ENCODE measurements at regions not wholly inside any gene's neighbourhood (a gene's known extent, or its start where the extent isn't known, plus 50 kb on each side); places are given as distances from the start of the nearest gene placed in this dataset.

DNA sequence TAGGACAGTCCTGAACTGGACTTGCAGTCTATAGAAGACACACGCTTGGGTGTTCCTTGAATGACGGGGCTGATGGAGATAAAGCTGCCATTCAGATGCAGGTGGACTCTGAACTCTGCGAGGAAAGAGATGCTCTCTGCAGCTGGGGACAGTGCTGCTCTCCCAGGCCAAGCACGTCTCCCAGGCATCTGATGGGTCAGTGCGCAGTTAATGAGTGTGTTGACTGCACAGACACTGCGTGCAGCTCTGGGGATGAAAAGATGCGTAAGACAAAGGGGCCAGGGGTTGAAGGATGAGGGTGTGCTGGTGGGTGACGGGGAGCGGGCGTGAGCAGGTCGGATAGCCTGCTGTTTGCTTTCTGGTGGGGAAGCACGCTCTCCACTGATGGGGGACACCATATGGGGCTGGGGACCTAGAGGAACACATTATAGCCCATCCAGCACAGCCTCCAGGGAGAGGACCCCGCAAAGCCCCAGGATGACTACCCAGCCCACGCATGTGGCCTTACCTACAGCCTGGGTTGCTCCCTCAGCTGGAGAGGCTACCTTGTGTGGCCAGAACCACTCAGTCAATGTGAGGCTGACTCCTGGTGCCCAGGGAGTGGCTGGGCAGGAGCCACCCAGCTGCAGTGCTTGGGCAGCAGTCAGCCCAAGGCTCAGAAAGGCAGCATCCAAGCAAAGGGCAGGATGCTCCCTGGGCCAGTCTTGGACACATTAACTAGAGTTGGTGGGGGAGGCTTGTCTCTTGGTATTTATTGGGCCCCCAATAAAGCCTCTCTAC lies 246.3 kb downstream of the RBFOX3 start:
- Mint-ChIP-seq H3K27ac (no peak overlapping the region), H3K4me3 (no peak overlapping the region), H3K36me3 (ENCODE audit: low read depth) (no peaks in the 10 kb centered on the region), H3K27me3 (peaks cover 9% of the 10 kb centered on the region), H3K9me3 (no peaks in the 10 kb centered on the region), H3K4me1 (no peaks in the 10 kb centered on the region)
- DNase-seq (no peak), ATAC-seq (no peak)

DNA sequence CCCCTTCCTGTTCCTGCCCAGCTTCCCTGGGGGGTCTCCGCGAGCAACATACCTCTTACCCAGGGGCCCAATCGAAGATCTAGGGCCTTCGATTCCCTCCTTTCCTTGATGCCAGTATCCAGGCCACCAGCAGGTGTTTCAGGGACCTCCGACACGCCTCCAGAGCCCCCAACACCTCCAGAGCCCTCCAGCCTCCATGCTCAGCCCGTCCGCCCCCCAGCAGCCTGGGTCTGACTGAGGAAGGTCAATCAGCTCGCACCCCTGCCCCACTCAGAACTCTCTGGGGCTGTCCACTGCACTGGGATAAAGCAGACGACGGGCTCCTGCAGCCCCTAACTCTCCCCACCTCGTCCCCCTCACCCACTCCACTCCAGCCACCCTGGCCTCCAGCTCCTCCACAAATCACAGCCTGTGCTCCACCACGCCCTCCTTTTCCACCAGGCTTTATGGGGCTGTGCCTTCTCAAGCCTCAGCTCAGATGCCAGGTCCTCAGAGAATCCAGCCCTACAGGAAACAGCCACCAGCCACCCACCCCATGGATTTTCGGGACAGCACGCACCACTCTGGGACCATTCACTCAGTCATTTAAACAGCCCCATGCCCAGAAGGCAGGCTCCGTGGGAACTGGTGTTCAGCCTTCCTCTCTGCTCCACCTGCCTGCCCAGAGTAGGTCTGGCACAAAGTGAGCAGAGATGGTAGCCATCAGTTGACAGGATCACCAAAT lies 247.1 kb downstream of the RBFOX3 start:
- Mint-ChIP-seq H3K4me3 (no peak overlapping the region), H3K27me3 (peaks cover 12% of the 10 kb centered on the region), H3K27ac (no peak overlapping the region), H3K36me3 (ENCODE audit: low read depth) (no peaks in the 10 kb centered on the region), H3K4me1 (no peaks in the 10 kb centered on the region), H3K9me3 (no peaks in the 10 kb centered on the region)
- DNase-seq (no peak), ATAC-seq (no peak)

DNA sequence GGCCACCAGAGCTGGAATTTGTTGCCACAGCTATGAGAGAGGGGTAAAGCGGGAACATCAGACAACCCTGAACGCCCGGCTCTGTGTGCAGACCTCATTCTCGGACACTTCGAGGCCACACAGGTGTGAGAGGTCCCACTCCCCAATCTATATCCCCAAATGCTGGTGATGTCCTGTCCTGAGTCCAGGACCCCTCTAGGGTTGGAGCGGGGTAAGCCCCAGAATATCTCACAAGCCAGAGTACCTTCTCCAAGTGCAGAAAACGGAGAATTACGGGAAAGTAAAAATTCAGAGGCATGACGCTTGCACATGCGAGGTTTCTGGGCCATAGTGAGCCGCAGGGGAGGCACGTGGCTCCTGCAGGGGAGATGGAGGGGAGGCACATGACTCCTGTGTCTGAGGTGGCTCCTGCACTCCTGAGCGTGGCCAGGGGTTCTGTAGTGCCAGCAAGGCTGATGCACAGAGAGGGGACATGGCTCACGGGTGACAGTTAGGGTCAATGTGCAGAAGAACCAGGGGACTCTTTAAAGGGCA lies 248.0 kb downstream of the RBFOX3 start:
- Mint-ChIP-seq H3K27me3 (peaks cover 14% of the 10 kb centered on the region), H3K27ac (no peak overlapping the region), H3K4me1 (no peaks in the 10 kb centered on the region), H3K4me3 (no peak overlapping the region), H3K9me3 (no peaks in the 10 kb centered on the region), H3K36me3 (ENCODE audit: low read depth) (no peaks in the 10 kb centered on the region)
- ATAC-seq (no peak), DNase-seq (no peak)

DNA sequence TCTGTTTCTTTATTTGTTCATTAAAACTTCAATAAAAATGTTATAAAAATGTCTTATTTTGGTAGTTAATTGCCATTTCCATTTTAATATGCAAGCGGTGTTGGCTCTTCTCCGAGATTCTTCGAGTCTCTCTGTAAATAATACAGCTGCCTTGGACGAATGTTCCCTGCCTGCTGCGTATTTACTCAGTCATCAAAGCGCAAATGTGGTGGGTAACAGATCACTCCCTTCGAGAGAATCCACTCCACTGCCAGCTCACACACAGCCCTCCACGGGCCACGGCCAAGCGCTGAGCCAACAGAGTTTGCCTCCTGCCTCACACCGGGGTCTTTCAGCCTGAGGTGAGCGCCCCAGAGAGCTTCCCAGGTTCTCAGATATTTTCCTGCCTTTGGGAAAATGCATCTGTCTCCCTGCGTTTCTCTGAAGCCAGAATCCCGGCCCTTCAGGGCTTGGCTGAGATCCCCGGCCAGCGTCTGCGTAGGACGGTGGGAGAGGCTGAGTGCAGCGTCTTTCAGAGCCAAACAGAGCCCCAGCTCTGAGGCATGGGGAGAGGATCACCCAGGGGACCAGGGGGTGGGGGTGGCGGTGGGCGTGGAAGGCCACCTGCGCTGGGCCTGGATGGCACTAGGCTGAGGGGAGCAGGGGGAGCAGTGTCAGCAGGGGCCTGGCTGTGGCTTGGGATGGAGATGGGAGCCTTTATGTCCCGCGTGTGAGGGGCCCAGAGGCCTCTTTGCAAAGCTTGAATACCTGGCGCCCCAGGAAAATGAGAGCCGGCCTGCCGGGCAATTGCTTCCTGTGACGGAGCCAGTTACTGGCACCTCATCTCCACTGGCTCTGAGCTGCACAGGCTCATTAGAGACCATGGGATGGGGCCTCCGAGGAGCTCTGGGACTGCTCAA lies 248.7 kb downstream of the RBFOX3 start:
- H3K9me3 Mint-ChIP-seq: no peaks in the 10 kb centered on the region
- H3K27me3 Mint-ChIP-seq: peaks cover 17% of the 10 kb centered on the region
- DNase-seq (no peak), ATAC-seq (no peak)
- no peak overlapping the region for H3K4me3 Mint-ChIP-seq
- H3K27ac Mint-ChIP-seq: no peak overlapping the region
- no peaks in the 10 kb centered on the region for H3K4me1 Mint-ChIP-seq
- H3K36me3 Mint-ChIP-seq (ENCODE audit: low read depth): no peaks in the 10 kb centered on the region

DNA sequence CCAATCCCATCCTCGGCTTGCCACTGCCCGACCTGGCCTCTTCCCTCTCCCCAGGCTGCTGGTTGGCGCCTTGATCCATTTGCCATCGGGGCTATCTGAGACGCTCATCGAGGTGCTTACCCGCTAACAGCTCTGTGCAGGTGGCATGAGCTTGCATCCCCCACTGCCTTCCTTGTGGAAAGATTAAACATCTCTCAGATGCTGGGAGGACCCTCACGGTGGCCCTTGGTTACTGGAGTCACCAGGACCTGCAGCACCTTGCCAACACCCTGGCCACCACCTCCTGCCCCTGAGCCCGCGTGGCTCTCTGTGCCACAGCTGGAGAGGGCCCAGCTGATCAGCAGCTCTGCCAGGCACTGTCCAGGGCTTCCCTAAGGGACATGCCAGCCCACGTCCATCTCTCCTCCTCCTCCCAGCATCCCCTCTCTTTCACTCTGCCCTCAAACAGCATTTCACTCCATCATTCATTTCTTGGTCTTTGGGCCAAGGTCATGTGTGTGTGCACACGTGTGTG lies 249.6 kb downstream of the RBFOX3 start:
- no peak for DNase-seq
- Mint-ChIP-seq H3K36me3 (ENCODE audit: low read depth) (no peaks in the 10 kb centered on the region), H3K4me1 (no peaks in the 10 kb centered on the region), H3K27ac (no peak overlapping the region), H3K4me3 (no peak overlapping the region), H3K9me3 (no peaks in the 10 kb centered on the region), H3K27me3 (peaks cover 17% of the 10 kb centered on the region)
- ATAC-seq: no peak

DNA sequence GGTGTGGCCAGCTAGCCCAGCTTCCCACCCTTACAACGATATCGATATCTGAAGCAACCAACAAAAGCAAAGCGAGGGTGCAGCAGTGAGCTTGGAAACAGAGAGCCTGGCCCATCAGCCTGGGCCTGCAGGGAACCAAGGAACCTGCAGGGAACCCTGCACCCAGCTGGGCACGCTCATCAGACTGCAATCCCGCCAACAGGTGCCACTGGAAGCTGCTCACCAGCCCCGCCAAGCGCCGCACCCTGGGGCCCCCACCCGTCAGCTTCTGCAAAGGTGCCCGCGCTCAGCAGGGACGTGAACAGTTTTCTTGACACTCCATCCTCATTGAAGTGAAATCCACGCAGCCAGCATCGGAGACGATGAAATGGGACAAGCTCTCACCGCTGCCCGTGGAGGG lies 250.7 kb downstream of the RBFOX3 start:
- H3K27ac Mint-ChIP-seq: no peak overlapping the region
- H3K27me3 Mint-ChIP-seq: peaks cover 22% of the 10 kb centered on the region
- H3K9me3 Mint-ChIP-seq: no peaks in the 10 kb centered on the region
- H3K4me3 Mint-ChIP-seq: no peak overlapping the region
- ATAC-seq: no peak
- no peaks in the 10 kb centered on the region for H3K4me1 Mint-ChIP-seq
- H3K36me3 Mint-ChIP-seq (ENCODE audit: low read depth): no peaks in the 10 kb centered on the region
- DNase-seq: no peak

DNA sequence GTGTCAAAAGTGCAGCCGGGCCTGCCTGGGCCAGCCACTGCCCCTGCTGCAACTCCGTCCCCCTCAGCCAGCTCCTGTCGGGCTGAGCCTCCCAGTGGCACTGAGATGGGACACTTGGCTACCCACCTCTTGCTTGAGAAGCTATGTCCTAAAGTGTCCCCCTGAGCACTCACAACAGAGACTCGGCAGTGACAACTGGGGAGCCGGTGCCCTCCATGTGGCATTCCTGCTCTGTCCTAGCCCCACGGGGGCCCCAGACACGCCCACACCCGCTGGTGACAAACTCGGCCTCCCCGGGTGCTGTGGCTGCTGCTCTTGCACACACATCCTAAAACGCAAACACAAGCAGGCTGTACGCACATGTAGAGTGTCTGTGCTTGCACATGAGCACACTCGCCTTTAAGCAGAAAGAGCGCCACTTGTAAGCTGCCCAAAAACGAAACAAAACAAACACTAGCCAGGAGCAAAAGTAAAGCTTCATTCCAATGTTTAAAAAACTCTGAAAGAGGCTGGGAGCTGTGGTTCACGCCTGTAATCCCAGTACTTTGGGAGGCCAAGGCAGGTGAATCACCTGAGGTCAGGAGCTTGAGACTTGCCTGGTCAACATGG lies 253.9 kb downstream of the RBFOX3 start:
- H3K4me1 Mint-ChIP-seq: no peaks in the 10 kb centered on the region
- H3K27me3 Mint-ChIP-seq: peaks cover 15% of the 10 kb centered on the region
- H3K9me3 Mint-ChIP-seq: no peaks in the 10 kb centered on the region
- ATAC-seq (no peak), DNase-seq (no peak)
- no peak overlapping the region for H3K4me3 Mint-ChIP-seq
- no peak overlapping the region for H3K27ac Mint-ChIP-seq
- no peaks in the 10 kb centered on the region for H3K36me3 Mint-ChIP-seq (ENCODE audit: low read depth)

DNA sequence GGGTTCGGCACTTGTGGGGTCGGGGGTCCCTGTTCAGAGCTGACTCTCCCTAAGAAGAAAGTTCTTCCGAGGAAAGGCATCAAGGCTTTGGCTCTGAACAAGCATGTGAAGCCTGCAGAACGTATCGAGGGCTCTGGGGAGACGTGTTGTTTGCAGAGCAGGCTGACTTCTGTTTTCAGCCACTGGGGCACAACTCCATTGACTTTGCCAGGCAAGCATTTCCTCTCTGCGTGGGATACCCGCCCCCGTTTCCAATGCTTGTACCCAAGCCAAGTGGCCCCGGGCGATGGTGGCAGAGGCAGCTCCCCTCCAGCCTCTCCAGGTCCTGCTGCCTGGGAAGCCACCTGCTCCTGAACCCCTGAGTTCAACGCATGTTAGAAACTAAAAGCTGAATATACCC lies 255.7 kb downstream of the RBFOX3 start:
- Mint-ChIP-seq H3K36me3 (ENCODE audit: low read depth) (no peaks in the 10 kb centered on the region), H3K27ac (no peak overlapping the region), H3K4me3 (no peak overlapping the region), H3K9me3 (no peaks in the 10 kb centered on the region), H3K4me1 (no peaks in the 10 kb centered on the region), H3K27me3 (peaks cover 24% of the 10 kb centered on the region)
- no peak for DNase-seq
- no peak for ATAC-seq

DNA sequence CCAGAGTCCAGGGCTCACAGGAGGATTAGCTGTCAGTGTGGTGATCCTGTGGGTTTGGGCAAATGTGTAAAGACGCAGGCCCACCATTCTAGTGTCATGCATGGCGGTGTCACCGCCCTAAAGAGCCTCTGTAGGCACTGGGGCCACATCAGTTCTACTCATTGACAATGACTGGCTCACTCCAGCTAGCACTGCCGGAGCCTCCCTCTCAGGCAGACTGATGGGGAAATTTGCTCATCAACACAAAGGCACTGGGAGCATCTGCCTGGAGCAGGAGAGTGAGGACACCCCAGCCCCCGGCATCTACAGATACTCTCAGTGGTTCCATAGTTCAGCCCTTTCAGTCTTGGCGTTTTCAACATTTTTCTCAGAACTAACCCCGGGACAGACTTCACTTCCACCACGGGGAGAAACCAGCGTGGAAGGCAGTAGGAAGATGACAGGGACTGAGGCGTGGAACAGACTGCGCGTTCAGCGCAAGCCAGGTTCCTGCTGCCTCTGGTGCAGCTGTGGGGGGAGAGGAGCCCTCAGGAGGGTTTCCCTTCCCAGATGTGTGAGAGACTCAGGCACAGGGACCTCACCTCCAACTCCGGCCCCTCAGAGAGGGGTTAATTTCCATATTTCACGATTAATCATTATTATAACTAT lies 256.6 kb downstream of the RBFOX3 start:
- Mint-ChIP-seq H3K4me1 (no peaks in the 10 kb centered on the region), H3K36me3 (ENCODE audit: low read depth) (no peaks in the 10 kb centered on the region), H3K27ac (no peak overlapping the region), H3K27me3 (peaks cover 26% of the 10 kb centered on the region), H3K9me3 (no peaks in the 10 kb centered on the region), H3K4me3 (no peak overlapping the region)
- DNase-seq (no peak), ATAC-seq (no peak)

DNA sequence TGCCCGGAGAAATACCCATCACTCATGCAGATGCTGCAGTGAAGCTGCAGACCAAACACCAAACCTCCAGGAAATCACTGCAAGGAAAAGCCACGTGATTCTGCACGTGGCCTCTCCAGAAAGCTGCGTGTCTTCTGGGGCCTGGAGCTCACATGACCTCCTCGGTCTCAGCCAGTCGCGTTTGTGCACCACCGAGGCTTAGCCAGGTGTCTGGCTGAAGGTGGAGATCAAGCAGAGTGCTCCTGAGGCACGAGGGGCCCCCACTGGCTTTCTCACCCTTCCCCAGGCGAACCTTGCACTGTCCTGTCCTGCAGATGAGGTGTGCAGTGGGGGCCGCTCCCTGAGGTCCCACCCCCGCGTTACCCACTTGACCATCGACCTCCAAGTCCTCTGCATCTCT lies 257.3 kb downstream of the RBFOX3 start:
- Mint-ChIP-seq H3K9me3 (no peaks in the 10 kb centered on the region), H3K36me3 (ENCODE audit: low read depth) (no peaks in the 10 kb centered on the region), H3K27me3 (peaks cover 31% of the 10 kb centered on the region), H3K27ac (no peak overlapping the region), H3K4me3 (no peak overlapping the region), H3K4me1 (no peaks in the 10 kb centered on the region)
- ATAC-seq (no peak), DNase-seq (no peak)

DNA sequence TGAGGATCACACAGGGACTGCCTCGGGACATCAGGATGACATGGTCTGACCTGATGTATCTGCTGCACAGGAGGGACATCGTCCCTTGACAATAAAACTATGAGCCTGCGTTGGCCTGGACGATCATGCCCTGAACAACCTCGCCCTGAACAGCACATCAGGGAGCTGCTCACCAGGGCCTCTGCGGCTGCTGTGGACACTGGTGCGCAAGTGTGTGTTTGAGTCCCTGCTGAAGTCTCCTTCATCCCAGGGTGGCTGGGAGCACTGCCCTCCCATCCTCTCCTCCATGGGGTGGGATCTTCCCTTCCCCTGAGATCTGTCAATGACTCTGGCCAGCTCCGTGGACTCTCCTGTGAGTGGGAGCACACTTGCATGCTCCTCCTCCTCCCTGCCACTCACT lies 257.8 kb downstream of the RBFOX3 start:
- no peak overlapping the region for H3K27ac Mint-ChIP-seq
- no peak overlapping the region for H3K4me3 Mint-ChIP-seq
- DNase-seq: no peak
- no peak for ATAC-seq
- no peaks in the 10 kb centered on the region for H3K9me3 Mint-ChIP-seq
- peaks cover 31% of the 10 kb centered on the region for H3K27me3 Mint-ChIP-seq
- H3K36me3 Mint-ChIP-seq (ENCODE audit: low read depth): no peaks in the 10 kb centered on the region
- H3K4me1 Mint-ChIP-seq: no peaks in the 10 kb centered on the region

DNA sequence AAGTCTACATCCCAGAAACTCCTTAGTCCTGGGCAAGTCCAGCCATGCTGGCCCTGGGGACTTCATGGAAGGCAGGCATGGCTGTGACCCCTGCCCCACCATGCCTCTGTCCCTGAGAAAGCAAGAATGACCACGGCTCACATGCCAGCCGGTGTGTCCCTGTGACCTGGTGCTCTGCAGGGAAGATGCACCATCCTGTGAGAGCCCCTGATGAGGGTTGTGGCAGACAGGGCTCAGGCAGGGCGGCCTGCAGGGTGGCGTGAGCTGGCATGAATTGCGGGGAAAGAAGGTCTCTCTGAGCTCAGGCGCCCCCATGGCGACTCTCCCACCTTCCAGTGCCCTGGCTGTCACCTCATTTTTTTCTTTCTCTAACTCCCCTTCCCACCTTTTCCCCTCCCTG lies 260.3 kb downstream of the RBFOX3 start:
- Mint-ChIP-seq H3K4me3 (no peak overlapping the region), H3K36me3 (ENCODE audit: low read depth) (no peaks in the 10 kb centered on the region), H3K9me3 (peaks cover 1% of the 10 kb centered on the region), H3K27me3 (peaks cover 35% of the 10 kb centered on the region), H3K27ac (no peak overlapping the region), H3K4me1 (no peaks in the 10 kb centered on the region)
- DNase-seq: no peak
- no peak for ATAC-seq

DNA sequence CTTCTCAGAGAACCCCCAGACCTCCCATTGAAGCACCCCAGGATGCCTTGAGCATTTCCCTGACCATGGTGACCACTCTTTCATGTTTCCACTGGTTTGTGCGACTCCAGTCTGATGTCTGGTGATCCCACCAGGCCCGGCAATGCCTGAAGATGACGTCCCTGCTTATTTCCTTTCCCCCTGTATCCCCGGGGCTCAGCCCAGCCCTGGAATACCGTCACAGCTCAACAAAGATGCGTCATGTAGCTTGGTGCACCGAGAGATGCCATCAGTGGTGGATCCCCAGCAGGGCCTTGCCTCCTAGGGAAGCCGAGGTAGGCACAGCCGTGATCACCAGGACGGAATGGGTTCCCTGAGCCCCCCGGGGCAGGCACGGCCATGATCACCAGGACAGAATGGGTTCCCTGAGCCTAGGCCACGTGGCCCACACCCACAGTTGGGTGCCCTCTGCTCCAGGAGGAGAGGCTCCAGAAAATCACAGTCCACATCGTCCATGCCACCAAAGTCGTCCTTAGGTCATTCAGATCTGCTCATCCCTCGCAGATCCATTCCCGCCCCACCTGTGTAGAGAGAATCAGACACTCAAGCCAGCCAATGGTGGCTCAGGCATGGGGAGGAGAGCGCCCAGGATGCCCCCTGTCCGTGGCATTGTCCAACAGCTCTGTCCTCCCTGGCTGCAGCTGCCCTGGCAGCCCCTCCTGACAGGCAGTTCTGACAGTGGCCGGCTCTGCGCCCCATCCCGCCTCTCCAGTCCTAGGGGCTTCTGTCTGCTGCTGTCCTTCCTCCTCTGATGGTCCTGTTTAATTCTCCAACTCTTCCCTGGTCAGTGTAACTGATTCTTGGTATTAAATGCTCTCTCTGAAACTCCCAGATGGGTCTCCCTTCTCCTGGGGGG lies 261.1 kb downstream of the RBFOX3 start:
- Mint-ChIP-seq H3K27me3 (peaks cover 42% of the 10 kb centered on the region), H3K4me3 (no peak overlapping the region), H3K9me3 (peaks cover 9% of the 10 kb centered on the region), H3K4me1 (no peaks in the 10 kb centered on the region), H3K36me3 (ENCODE audit: low read depth) (no peaks in the 10 kb centered on the region), H3K27ac (no peak overlapping the region)
- DNase-seq (no peak), ATAC-seq (no peak)

All from activated naive CD8-positive, alpha-beta T cell treated with anti-CD3 and anti-CD28 coated beads, Interleukin-2, amount 50 U/mL, for 24 hours (primary cell).